Upper lobe of right lung (tissue), 1 donor: ENCODE measurements at regions not wholly inside any gene's neighbourhood (a gene's known extent, or its start where the extent isn't known, plus 50 kb on each side); places are given as distances from the start of the nearest gene placed in this dataset.
A peak's percentile ranks its signal among the peaks of the same experiment; 100 is the strongest.

Source experiments
- ATAC-seq: fragments of 200-7000 bp; cut with Tn5 transposase; one replicate; pipeline ENCODE4 v1.9.1; 2020; ENCODE audit warnings: mild to moderate bottlenecking, moderate library complexity
- DNase-seq: peaks from one replicate; pipeline ENCODE4 v3.0.0-alpha.2; 2020
- H3K27ac ChIP-seq: fragments of 200-600 bp; one replicate; pipeline ENCODE4 v1.8.0; 2022
- H3K27me3 ChIP-seq: fragments of 200-600 bp; one replicate; pipeline ENCODE4 v1.8.0; 2022; ENCODE audit warnings: mild to moderate bottlenecking
- H3K36me3 ChIP-seq: fragments of 200-600 bp; one replicate; pipeline ENCODE4 v1.8.0; 2022
- H3K4me1 ChIP-seq: fragments of 200-600 bp; one replicate; pipeline ENCODE4 v1.8.0; 2022
- H3K4me3 ChIP-seq: fragments of 200-600 bp; one replicate; pipeline ENCODE4 v1.8.0; 2022; ENCODE audit warnings: mild to moderate bottlenecking
- H3K9me3 ChIP-seq: fragments of 200-600 bp; one replicate; pipeline ENCODE4 v1.8.0; 2022
- intact Hi-C: fragments of 100-400 bp; cut with DNase I; formaldehyde crosslinking; loops from one replicate; pipeline ENCODE4 v1.11.0; 2022
- TF ChIP-seq, protein P1 (sequence below): fragments of 200-600 bp; IDR thresholded peaks from one replicate; pipeline ENCODE4 v1.8.0; 2022; ENCODE audit warnings: antibody characterized with exemption
- donor health status: DM: no; HTN: yes; CAD: no; lungs with severe emphysema.

DNA sequence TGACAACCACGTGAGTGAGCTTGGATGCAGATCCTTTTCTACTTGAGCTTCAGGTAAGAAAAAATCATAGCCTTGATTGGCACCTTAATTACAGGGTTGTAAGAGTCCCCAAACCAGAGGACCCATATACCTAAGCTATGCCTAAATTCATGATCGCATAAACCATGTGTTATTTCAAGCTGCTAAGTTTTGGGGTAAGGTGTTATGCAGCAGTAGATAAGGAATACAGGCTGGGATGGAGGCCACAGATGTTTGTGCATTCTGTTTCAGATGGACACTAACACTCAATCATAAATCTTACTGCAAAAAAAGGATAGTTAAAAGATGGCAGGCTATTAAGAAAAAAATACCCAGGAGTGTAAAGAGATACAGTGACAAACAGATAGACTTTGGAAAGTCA, 112.3 kb downstream of the ASB9 start:
- Histone ChIP-seq H3K27ac (no peak overlapping the region), H3K27me3 (no peaks in the 10 kb centered on the region), H3K4me3 (no peak overlapping the region), H3K36me3 (no peaks in the 10 kb centered on the region), H3K4me1 (no peaks in the 10 kb centered on the region), H3K9me3 (no peaks in the 10 kb centered on the region)
- no peak for ATAC-seq
- intact Hi-C loops = no loop called here
- no peak for DNase-seq
- TF ChIP-seq, protein P1, sequence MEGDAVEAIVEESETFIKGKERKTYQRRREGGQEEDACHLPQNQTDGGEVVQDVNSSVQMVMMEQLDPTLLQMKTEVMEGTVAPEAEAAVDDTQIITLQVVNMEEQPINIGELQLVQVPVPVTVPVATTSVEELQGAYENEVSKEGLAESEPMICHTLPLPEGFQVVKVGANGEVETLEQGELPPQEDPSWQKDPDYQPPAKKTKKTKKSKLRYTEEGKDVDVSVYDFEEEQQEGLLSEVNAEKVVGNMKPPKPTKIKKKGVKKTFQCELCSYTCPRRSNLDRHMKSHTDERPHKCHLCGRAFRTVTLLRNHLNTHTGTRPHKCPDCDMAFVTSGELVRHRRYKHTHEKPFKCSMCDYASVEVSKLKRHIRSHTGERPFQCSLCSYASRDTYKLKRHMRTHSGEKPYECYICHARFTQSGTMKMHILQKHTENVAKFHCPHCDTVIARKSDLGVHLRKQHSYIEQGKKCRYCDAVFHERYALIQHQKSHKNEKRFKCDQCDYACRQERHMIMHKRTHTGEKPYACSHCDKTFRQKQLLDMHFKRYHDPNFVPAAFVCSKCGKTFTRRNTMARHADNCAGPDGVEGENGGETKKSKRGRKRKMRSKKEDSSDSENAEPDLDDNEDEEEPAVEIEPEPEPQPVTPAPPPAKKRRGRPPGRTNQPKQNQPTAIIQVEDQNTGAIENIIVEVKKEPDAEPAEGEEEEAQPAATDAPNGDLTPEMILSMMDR = no peak

- TF ChIP-seq, protein P1 = no peak
- intact Hi-C loops = no loop called here
- no peak overlapping the region for H3K27ac ChIP-seq
- no peaks in the 10 kb centered on the region for H3K9me3 ChIP-seq
- peak; percentile 35 for ATAC-seq
- no peaks in the 10 kb centered on the region for H3K36me3 ChIP-seq
- no peak overlapping the region for H3K4me3 ChIP-seq
- no peak for DNase-seq
- H3K4me1 ChIP-seq = no peaks in the 10 kb centered on the region
- no peaks in the 10 kb centered on the region for H3K27me3 ChIP-seq
These were observed 118.4 kb downstream of the ASB9 start for GRCh38 chrX:15151267-15152186.

GRCh38 chrX:15150586-15150985, 119.3 kb downstream of the ASB9 start:
- ATAC-seq = peak; percentile 51
- Histone ChIP-seq H3K9me3 (no peaks in the 10 kb centered on the region), H3K27ac (no peak overlapping the region), H3K36me3 (no peaks in the 10 kb centered on the region), H3K27me3 (no peaks in the 10 kb centered on the region), H3K4me1 (no peaks in the 10 kb centered on the region), H3K4me3 (no peak overlapping the region)
- intact Hi-C loops = no loop called here
- TF ChIP-seq, protein P1 = no peak
- no peak for DNase-seq

DNA sequence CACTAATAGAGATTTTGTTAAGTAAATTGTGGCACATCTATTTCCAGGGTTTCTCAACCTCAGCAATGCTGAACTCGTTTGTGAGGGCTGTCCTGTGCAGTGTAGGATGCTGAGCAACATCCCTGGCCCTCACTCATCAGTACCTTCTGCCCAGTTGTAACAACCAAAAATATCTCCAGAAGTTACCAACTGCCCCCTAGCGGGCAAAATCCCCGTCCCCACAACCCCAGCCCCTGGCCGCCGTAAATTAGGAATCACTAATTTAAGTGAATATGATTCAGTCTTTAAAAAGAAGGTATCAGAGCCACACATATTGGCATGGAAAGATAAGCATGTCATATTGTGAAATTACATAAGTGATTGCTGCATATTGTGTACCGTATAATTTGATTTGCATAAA, 123.4 kb downstream of the ASB9 start:
- Histone ChIP-seq H3K27me3 (no peaks in the 10 kb centered on the region), H3K4me3 (no peak overlapping the region), H3K27ac (no peak overlapping the region), H3K9me3 (no peaks in the 10 kb centered on the region), H3K4me1 (no peaks in the 10 kb centered on the region), H3K36me3 (no peaks in the 10 kb centered on the region)
- no peak for ATAC-seq
- intact Hi-C loops = no loop called here
- no peak for DNase-seq
- TF ChIP-seq, protein P1 = peak; percentile 38

DNA sequence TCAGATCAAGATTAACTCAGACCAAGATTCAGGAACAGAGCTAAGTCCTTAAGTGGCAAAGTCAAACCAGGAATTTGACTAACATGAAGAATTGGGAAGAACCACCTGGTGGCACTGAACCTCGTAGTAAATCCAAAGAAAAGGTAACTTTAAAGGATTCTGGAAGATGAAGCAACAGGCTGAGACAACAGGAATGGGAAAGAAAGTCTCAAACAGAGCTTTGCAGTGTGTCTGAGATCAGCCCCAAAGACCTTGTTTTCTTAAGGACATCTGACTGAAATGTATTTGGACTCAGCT, 126.1 kb downstream of the ASB9 start:
- intact Hi-C loops = no loop called here

More for the DNA sequence above, 126.1 kb downstream of the ASB9 start:
- no peaks in the 10 kb centered on the region for H3K36me3 ChIP-seq
- TF ChIP-seq, protein P1 = no peak
- no peak for DNase-seq
- no peak overlapping the region for H3K4me3 ChIP-seq
- H3K9me3 ChIP-seq = no peaks in the 10 kb centered on the region
- H3K27ac ChIP-seq = no peak overlapping the region
- no peaks in the 10 kb centered on the region for H3K27me3 ChIP-seq
- H3K4me1 ChIP-seq = no peaks in the 10 kb centered on the region
- no peak for ATAC-seq
